ENCODE measurements at regions not wholly inside any gene's neighbourhood (a gene's known extent, or its start where the extent isn't known, plus 50 kb on each side); places are given as distances from the start of the nearest gene placed in this dataset.

DNA sequence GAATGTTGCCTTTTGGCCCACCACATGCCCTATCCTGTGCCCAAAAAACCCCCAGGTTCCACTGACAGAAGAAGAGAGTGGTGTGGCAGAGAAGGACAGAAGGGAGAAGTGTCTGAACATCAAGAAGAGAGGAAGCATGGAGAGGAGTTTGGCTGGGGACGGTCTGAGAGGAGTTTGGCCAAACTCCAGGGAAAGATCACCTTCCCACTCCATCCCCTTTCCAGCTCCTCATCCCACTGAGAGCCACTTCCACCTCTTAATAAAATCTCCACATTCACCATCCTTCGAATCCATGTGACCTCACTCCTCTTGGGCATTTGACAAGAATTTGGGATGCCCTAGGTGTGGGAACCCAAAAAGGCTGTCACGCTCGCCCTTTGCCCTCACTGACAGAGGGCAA, 311.6 kb upstream of the GRM7 start:
- DNase-seq: no peak

DNA sequence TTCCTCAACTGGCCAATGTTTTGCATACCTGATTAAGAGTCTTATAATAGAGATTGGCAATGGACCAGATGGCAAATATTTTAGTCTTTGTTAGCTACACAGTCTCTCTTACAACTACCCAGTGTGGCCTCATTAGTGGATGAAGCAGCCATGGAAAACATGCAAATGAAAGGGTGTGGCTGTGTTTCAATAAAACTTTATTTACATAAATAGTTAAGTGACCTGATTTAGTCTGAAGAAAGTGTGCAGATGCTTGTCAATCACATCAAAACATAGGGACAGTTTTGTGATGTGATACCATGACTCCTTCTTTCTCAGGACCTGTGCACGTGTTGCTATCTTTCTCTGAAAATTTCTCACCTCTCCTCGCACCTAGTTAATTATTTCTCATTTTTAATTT, 309.8 kb upstream of the GRM7 start:
- no peak for DNase-seq

GRCh38 chr3:6560259-6560658, 300.7 kb upstream of the GRM7 start:
- DNase-seq: no peak

- DNase-seq: no peak
These were observed 293.7 kb upstream of the GRM7 start for GRCh38 chr3:6567241-6567640.

GRCh38 chr3:6568999-6569493, 291.9 kb upstream of the GRM7 start:
- DNase-seq: no peak

DNA sequence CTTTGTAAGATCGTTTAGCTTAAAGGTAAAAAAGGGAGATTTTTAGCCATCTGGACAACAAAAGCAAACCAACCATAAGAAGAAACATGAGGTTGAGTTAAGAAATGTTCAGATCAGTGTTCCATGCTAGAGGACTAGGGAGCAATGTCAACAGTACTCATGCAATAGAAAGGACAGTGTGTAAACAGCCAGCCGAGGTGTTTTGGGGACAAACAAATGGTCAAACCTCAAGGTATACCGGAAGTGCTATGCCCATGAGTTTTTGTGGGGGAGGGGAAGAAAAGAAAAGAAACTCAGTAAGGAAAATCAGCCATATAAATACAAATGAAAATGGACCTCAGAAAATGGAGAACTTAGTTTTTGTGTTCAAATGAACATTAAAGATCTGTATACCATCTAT, 289.5 kb upstream of the GRM7 start:
- DNase-seq: no peak

GRCh38 chr3:6577584-6577983, 283.3 kb upstream of the GRM7 start:
- no peak for DNase-seq

GRCh38 chr3:6578526-6578925, 282.4 kb upstream of the GRM7 start:
- no peak for DNase-seq

DNA sequence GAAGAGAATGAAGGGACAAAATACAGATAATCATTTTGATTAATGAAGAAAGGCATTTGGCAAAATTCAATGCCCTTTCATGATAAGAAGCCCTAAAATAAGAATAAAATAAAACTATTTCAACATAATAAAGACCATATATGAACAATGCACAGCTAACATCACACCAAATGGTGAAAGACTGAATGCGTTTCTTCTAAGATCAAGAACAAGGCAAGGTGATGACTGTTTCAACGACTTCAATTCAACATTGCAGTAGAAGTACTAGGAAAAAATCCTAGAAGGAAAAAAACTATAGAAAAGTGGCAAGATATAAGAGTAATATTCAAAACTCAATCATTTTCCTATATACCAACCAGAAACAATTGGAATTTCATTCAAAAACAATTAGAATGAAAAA, 280.1 kb upstream of the GRM7 start:
- DNase-seq: no peak

DNA sequence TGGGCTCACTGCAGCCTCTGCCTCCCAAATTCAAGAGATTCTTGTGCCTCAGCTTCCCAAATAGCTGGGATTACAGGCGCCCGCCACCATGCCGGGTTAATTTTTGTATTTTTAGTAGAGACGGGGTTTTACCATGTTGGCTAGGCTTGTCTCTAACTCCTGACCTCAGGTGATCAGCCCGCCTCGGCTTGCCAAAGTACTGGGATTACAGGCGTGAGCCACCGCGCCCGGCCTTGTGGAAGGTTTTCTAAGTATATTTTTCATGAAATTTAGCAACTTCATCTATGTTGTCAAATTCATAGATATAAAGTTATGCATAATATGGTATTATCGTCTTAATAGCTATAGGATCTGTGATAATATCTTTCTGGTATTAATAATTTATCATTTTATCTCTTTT, 275.6 kb upstream of the GRM7 start:
- no peak for DNase-seq

GRCh38 chr3:6600237-6600636, 260.7 kb upstream of the GRM7 start:
- no peak for DNase-seq

DNA sequence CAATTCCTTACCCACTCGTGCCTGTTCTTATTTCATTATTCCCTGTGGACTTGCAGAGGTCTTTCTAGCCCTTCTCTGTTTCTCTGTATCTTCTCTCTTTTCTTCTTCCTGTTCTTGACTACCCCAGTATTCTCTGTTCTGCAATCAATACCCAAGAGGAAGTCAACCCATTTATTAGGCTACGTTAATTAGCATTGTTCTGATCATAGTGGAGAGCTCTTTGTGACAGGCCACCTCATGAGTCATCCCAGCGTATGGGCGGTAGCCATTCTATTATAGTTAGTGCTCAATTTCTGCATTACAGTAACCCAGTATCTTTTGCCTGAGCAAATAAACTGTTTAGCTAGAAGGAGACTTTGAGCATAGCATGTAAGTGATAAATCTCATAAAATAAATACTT, 259.5 kb upstream of the GRM7 start:
- DNase-seq: no peak

DNA sequence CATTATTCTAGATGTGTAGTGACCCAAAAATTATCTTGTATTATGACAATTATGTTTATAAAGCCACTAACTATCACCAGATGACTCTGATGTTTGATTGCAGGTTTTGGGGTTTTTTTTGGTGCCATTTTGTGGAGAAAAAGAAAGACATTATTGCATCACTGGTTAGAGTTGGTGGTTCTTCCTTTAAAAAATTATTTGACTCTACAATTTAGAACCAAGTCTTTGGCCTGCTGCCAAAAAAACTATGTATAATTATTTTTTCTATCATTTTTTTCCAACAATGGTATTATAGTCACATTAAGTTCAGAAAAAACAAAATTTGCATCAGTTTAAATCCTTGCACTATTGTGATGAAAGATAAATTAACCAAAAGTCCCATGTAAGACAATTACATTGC, 258.6 kb upstream of the GRM7 start:
- DNase-seq: no peak

DNA sequence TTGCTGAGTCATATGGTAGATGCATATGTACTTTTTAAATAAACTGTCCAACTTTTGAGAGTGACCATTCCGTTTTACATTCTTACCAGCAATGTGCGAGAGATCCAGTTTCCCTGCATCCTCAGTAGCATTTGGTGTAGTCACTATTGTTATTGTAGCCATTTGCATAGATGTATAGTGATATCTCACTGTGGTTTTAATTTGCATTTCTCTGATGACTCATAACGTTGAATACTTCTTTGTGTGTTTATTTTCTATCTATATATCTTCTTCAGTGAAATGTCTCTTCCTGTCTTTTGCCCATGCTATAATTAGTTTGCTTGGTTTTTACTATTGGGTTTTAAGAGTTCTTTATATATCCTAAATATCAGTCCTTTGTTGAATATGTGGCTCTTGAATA, 255.7 kb upstream of the GRM7 start:
- DNase-seq: no peak

DNA sequence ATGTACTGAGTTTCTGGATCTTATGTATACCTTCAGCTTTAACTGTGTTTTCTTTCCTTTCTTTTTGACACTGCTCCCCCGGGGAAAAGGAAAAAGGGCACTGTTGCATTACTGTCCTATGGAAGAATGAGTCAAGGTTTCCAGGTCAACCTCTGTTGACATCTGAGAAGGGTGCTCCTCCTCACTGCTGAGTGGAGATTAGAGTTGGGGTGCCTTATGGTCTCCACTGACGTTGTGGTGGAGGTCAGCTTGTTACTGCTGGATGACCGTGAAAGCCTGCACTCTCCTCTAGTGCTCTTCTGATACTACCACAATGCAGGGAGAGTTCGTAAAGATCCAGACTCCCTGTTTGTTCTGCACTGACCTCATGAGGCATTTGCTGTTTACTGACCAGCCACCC, 252.1 kb upstream of the GRM7 start:
- no peak for DNase-seq

GRCh38 chr3:6612034-6612616, 248.8 kb upstream of the GRM7 start:
- DNase-seq: no peak

DNA sequence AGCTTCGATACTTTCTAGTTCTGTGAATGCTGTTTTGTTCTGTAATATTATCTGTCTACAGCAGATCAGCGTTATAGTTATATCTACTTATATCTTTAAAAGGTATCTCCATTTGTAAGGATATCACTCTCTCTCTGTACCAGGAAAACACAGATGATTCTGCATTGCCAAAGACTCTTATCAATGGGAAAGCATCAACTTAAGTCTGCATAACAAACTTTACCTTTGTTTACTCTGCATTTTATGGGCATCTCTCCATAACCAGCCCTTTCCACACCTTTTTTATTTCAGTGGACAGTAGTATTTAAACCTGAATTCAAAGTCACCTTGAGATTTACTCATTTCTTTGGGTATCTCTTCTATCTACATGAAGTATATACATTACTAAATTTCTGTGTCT, 238.7 kb upstream of the GRM7 start:
- no peak for DNase-seq

DNA sequence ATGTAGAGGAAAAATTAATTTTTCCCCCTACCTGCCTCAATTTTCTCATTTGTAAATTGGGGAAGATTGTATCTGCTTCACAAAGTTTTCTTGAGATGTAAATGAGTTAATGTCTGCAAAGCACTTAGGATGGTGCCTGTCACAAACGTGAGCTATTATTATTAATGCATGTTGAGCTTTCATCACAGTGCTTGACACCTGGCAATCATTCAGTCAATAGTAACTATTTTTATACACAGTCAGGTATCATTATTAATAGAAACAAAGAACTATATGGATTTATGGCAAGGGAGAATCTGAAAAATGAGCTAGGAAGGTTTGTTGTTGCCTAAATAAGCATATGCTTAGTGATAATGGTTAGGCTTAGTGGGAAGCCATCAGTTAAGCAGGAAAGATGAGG, 238.2 kb upstream of the GRM7 start:
- DNase-seq: no peak

GRCh38 chr3:6631376-6631775, 229.5 kb upstream of the GRM7 start:
- DNase-seq: no peak

DNA sequence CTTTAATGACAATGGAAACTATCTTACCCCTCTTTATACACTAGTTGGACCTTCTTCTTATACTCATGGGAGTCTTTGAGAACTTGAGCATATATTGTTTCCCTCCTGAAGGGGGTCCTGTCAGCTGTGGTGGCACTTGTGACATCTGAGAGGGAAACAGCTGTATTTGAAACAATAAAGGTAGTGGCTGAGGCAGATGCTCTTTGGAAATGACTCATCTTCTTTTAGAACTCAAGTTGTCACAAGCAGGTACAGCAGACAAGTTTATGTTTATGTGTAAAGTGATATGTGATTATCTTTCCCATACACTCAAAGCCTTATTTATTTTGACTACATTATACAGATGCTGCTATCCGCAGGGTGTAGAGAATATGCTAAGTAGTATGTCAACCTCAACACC, 220.0 kb upstream of the GRM7 start:
- DNase-seq: no peak

GRCh38 chr3:6644070-6644929, 216.6 kb upstream of the GRM7 start:
- DNase-seq: no peak

GRCh38 chr3:6654670-6655069, 206.2 kb upstream of the GRM7 start:
- DNase-seq: no peak

DNA sequence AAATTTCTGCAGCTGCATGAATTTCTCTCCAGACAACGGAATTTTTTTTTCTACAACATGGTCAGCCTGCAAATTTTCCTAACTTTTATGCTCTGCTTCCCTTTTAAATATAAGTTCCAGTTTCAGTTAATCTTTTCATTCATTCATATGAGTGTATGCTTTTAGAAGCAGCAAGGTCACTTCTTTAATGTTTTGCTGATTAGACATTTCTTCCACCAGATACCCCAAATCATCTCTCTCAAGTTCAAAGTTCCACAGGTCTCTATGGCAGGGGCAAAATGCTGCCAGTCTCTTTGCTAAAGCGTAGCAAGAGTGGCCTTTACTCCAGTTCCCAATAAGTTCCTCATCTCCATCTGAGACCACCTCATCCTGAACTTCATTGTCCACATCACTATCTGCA, 205.6 kb upstream of the GRM7 start:
- no peak for DNase-seq
